OCI-LY1 (cell line): ENCODE measurements at regions not wholly inside any gene's neighbourhood (a gene's known extent, or its start where the extent isn't known, plus 50 kb on each side); places are given as distances from the start of the nearest gene placed in this dataset.

Experiments used
- H2AFZ ChIP-seq: fragments of 200-600 bp; sonication (generic), shearing (Covaris generic); 2 replicates; pipeline ENCODE4 v1.6.0; 2014; ENCODE audit warnings: antibody characterized with exemption, mild to moderate bottlenecking, low read length
- H3F3A ChIP-seq: fragments of 200-600 bp; sonication (generic), shearing (Covaris generic); 2 replicates; pipeline ENCODE4 v1.6.0; 2014; ENCODE audit warnings: mild to moderate bottlenecking, antibody characterized with exemption, low read length, moderate library complexity; ENCODE audit not compliant: insufficient read depth
- H3K27ac ChIP-seq: fragments of 200-600 bp; sonication (generic); 2 replicates; pipeline ENCODE4 v1.5.1; 2014; ENCODE audit warnings: low read length, mixed run types, mild to moderate bottlenecking, low read depth; ENCODE audit not compliant: poor library complexity, severe bottlenecking
- H3K27me3 ChIP-seq: fragments of 200-600 bp; sonication (generic); 2 replicates; pipeline ENCODE4 v1.6.0; 2014; ENCODE audit warnings: antibody characterized with exemption, mild to moderate bottlenecking, low read length, moderate library complexity; ENCODE audit not compliant: insufficient read depth
- H3K36me3 ChIP-seq: fragments of 200-600 bp; sonication (generic); 2 replicates; pipeline ENCODE4 v1.6.1; 2014; ENCODE audit warnings: mild to moderate bottlenecking, antibody characterized with exemption, low read length, moderate library complexity, mixed read lengths; ENCODE audit not compliant: insufficient read depth
- H3K4me1 ChIP-seq: fragments of 200-600 bp; sonication (generic); 2 replicates; pipeline ENCODE4 v1.5.1; 2014; ENCODE audit warnings: mild to moderate bottlenecking, low read length, moderate library complexity; ENCODE audit not compliant: insufficient read depth, severe bottlenecking
- H3K4me2 ChIP-seq: fragments of 200-600 bp; sonication (generic), shearing (Covaris generic); 2 replicates; pipeline ENCODE4 v1.6.1; 2014; ENCODE audit warnings: low read length
- H3K4me3 ChIP-seq: fragments of 200-600 bp; sonication (generic); 2 replicates; pipeline ENCODE4 v1.5.1; 2014; ENCODE audit warnings: low read length, low read depth, mild to moderate bottlenecking, mixed read lengths; ENCODE audit not compliant: poor library complexity, severe bottlenecking
- H3K79me2 ChIP-seq: fragments of 200-600 bp; shearing (Covaris generic); 2 replicates; pipeline ENCODE4 v1.6.1; 2016; ENCODE audit warnings: mixed run types, low read length, mixed read lengths; ENCODE audit not compliant: insufficient read depth
- H3K9ac ChIP-seq: fragments of 200-600 bp; sonication (generic), shearing (Covaris generic); 2 replicates; pipeline ENCODE4 v1.6.1; 2014; ENCODE audit warnings: mild to moderate bottlenecking, low read length, mixed read lengths
- H3K9me2 ChIP-seq: fragments of 200-600 bp; sonication (generic), shearing (Covaris generic); 2 replicates; pipeline ENCODE4 v1.6.1; 2014; ENCODE audit warnings: low read depth, mild to moderate bottlenecking, low read length, mixed read lengths
- H3K9me3 ChIP-seq: fragments of 200-600 bp; shearing (Covaris generic); 2 replicates; pipeline ENCODE4 v1.6.1; 2014; ENCODE audit warnings: low read length, mixed read lengths
- H4K20me1 ChIP-seq: fragments of 200-600 bp; sonication (generic), shearing (Covaris generic); 2 replicates; pipeline ENCODE4 v1.6.0; 2016; ENCODE audit warnings: mild to moderate bottlenecking, low read length; ENCODE audit not compliant: insufficient read depth
- EZH2 ChIP-seq: fragments of 200-600 bp; sonication (generic), shearing (Covaris generic); IDR thresholded peaks from 2 replicates; pipeline ENCODE4 v1.8.0; 2017; ENCODE audit warnings: borderline replicate concordance, mixed run types, mild to moderate bottlenecking, antibody characterized with exemption, low read length, moderate library complexity, mixed read lengths
- TF ChIP-seq, protein P1 (sequence below): fragments of 200-600 bp; sonication (generic), shearing (Covaris generic); IDR thresholded peaks from 2 replicates; pipeline ENCODE4 v1.5.1; 2017; ENCODE audit warnings: mild to moderate bottlenecking, antibody characterized with exemption, low read length, moderate library complexity, mixed read lengths

DNA sequence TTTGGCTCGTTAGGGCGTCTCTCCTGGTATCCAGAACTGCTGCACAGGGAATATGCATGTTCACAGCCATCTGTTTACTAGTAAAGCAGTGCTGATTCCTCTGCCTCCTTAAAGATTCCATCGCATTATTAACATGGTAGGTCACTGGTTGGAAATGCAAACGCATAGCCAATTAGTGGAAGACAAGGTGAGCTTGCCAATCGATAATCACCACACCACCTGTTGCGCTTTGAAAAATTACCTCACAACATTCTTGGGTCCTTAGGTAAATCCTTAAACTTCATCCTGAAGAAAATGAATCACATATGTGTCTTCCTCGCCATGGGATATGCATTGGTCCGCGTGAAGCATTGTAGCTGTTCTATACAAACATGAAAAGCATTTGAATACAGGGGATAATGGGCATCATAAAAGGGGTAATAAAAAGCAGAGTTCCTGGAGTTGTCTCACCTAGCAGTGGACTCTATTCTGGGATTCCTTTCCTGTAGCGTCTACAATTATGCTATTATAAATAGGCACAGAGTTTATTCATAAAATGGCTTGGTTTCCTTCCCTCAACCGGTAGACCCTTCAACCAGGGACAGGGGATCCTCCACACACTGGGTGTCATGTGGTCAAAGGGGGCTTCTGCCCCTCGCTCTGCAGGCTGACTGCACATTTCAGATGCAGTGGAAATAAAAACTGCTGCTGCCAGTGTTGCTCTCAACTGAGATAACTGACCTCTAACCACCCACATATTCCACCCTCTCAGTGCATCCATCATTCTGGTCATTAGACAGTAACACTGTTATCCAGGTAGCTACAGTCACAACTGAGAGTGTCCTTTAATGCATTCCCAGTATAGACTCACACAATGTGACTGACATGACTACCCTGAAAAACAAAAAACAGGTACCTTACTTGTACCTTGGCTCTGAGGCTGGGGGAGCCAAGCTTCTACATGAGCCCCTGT lies 389.2 kb upstream of the NFE2L3 start:
- Histone ChIP-seq H3K36me3 (no peaks in the 10 kb centered on the region), H3K9ac (no peak overlapping the region), H3K27me3 (no peaks in the 10 kb centered on the region), H3F3A (no peaks in the 10 kb centered on the region), H4K20me1 (no peaks in the 10 kb centered on the region), H3K9me2 (no peaks in the 10 kb centered on the region), H3K4me2 (no peak overlapping the region), H3K27ac (no peak overlapping the region), H3K4me1 (no peaks in the 10 kb centered on the region), H3K4me3 (no peak overlapping the region), H3K9me3 (no peaks in the 10 kb centered on the region), H3K79me2 (no peaks in the 10 kb centered on the region), H2AFZ (no peak overlapping the region)
- TF ChIP-seq, protein P1, sequence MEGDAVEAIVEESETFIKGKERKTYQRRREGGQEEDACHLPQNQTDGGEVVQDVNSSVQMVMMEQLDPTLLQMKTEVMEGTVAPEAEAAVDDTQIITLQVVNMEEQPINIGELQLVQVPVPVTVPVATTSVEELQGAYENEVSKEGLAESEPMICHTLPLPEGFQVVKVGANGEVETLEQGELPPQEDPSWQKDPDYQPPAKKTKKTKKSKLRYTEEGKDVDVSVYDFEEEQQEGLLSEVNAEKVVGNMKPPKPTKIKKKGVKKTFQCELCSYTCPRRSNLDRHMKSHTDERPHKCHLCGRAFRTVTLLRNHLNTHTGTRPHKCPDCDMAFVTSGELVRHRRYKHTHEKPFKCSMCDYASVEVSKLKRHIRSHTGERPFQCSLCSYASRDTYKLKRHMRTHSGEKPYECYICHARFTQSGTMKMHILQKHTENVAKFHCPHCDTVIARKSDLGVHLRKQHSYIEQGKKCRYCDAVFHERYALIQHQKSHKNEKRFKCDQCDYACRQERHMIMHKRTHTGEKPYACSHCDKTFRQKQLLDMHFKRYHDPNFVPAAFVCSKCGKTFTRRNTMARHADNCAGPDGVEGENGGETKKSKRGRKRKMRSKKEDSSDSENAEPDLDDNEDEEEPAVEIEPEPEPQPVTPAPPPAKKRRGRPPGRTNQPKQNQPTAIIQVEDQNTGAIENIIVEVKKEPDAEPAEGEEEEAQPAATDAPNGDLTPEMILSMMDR, result no peak
- no peak for TF ChIP-seq EZH2

DNA sequence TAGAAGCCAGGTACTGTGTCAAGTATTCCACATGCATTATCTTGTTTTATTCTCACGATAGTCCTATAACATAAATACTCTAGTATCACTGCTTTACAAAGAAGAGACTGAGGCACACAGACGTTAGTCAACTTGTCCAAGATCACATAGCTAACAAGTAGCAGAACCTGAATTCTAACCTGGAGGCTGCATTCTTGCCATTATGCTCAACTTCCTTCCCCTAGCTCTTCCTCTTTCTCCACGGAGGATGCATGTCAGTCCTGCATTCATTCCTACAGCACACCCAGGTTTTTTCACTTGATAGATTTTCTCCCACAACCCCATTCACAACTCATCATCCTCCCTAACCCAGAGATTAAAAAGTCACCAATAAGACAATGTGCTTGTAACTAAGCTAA lies 388.5 kb upstream of the NFE2L3 start:
- TF ChIP-seq, protein P1, result no peak
- TF ChIP-seq EZH2, result no peak
- Histone ChIP-seq H3K36me3 (no peaks in the 10 kb centered on the region), H3K27ac (no peak overlapping the region), H3K4me2 (no peak overlapping the region), H3K9me3 (no peaks in the 10 kb centered on the region), H3K79me2 (no peaks in the 10 kb centered on the region), H2AFZ (no peak overlapping the region), H3K9me2 (no peaks in the 10 kb centered on the region), H3F3A (no peaks in the 10 kb centered on the region), H3K4me1 (no peaks in the 10 kb centered on the region), H3K4me3 (no peak overlapping the region), H3K27me3 (no peaks in the 10 kb centered on the region), H4K20me1 (no peaks in the 10 kb centered on the region), H3K9ac (no peak overlapping the region)

DNA sequence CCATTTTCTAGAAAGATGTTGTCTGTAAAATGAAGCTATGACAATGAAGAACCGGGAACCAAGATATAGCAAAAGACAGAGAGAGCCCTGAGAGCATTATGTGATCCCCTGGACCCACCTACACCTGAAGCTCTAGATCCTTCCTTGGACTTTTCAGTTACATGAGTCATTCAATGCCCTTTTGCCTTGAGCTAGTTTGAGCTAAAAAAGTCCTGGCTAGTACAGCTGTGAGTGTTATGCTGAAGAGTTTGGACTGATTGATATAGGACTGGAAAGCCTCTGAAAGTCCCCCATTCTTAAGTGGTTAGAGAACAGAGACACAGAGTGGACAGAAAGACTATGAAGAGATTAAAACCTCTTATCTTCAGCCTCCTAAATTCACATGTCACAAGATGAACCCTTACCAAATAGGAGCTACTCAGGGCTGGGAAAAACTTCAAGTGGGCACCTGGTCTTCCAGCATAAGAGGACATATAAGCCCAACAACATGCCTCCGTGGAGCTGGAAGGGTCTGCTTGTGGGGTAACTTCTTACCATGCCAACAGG lies 386.8 kb upstream of the NFE2L3 start:
- Histone ChIP-seq H3K9ac (no peak overlapping the region), H3K36me3 (no peaks in the 10 kb centered on the region), H3F3A (no peaks in the 10 kb centered on the region), H3K4me2 (no peak overlapping the region), H3K4me1 (no peaks in the 10 kb centered on the region), H3K27ac (no peak overlapping the region), H3K4me3 (no peak overlapping the region), H3K9me3 (no peaks in the 10 kb centered on the region), H3K79me2 (no peaks in the 10 kb centered on the region), H3K27me3 (no peaks in the 10 kb centered on the region), H2AFZ (no peak overlapping the region), H4K20me1 (no peaks in the 10 kb centered on the region), H3K9me2 (no peaks in the 10 kb centered on the region)
- TF ChIP-seq EZH2, result no peak
- TF ChIP-seq, protein P1, result no peak
